Effector memory CD4-positive, alpha-beta T cell (primary cell): ENCODE measurements at regions not wholly inside any gene's neighbourhood (a gene's known extent, or its start where the extent isn't known, plus 50 kb on each side); places are given as distances from the start of the nearest gene placed in this dataset.

Source experiments
- DNase-seq, 3 donors: peaks; one replicate each; pipeline ENCODE4 v3.0.0-alpha.2; 2020
- H3K27ac ChIP-seq: 2 replicates; pipeline ENCODE4 v1.7.0; 2013; ENCODE audit warnings: mild to moderate bottlenecking, low read length, moderate library complexity; ENCODE audit not compliant: insufficient read depth, poor library complexity, severe bottlenecking
- H3K27me3 ChIP-seq: replicated peaks from 2 replicates; pipeline ENCODE4 v1.7.0; 2013; ENCODE audit warnings: mild to moderate bottlenecking, low read length; ENCODE audit not compliant: insufficient read depth, control insufficient read depth, poor library complexity, severe bottlenecking
- H3K36me3 ChIP-seq: 2 replicates; pipeline ENCODE4 v1.7.0; 2013; ENCODE audit warnings: mild to moderate bottlenecking, low read length, moderate library complexity; ENCODE audit not compliant: control insufficient read depth, insufficient read depth
- H3K4me1 ChIP-seq: 2 replicates; pipeline ENCODE4 v1.7.0; 2013; ENCODE audit warnings: low read length, mild to moderate bottlenecking; ENCODE audit not compliant: control insufficient read depth, insufficient read depth, poor library complexity, severe bottlenecking
- H3K4me3 ChIP-seq: 2 replicates; pipeline ENCODE4 v1.7.0; 2013; ENCODE audit warnings: low read length, low read depth, mild to moderate bottlenecking; ENCODE audit not compliant: insufficient read depth, poor library complexity, severe bottlenecking
- H3K9me3 ChIP-seq: 2 replicates; pipeline ENCODE4 v1.7.0; 2013; ENCODE audit warnings: mild to moderate bottlenecking, low read length, moderate library complexity; ENCODE audit not compliant: control insufficient read depth

GRCh38 chr16:52851211-52851740 is 201.4 kb downstream of the CHD9NB start:
- no peaks in the 10 kb centered on the region for H3K36me3 ChIP-seq
- no peak for DNase-seq
- no peaks in the 10 kb centered on the region for H3K27me3 ChIP-seq
- H3K4me1 ChIP-seq: no peaks in the 10 kb centered on the region
- no peaks in the 10 kb centered on the region for H3K9me3 ChIP-seq
- H3K27ac ChIP-seq: no peak overlapping the region
- H3K4me3 ChIP-seq: no peak overlapping the region

GRCh38 chr16:52843381-52843780 is 209.3 kb downstream of the CHD9NB start:
- no peak for DNase-seq
- Histone ChIP-seq H3K27ac (no peak overlapping the region), H3K4me3 (no peak overlapping the region), H3K27me3 (no peaks in the 10 kb centered on the region), H3K9me3 (no peaks in the 10 kb centered on the region), H3K36me3 (no peaks in the 10 kb centered on the region), H3K4me1 (no peaks in the 10 kb centered on the region)

GRCh38 chr16:52837251-52837650 is 215.4 kb downstream of the CHD9NB start:
- Histone ChIP-seq H3K27me3 (no peaks in the 10 kb centered on the region), H3K4me1 (no peaks in the 10 kb centered on the region), H3K9me3 (no peaks in the 10 kb centered on the region), H3K4me3 (no peak overlapping the region), H3K27ac (no peak overlapping the region), H3K36me3 (no peaks in the 10 kb centered on the region)
- DNase-seq: no peak

GRCh38 chr16:52834736-52835465 is 217.8 kb downstream of the CHD9NB start:
- no peak for DNase-seq
- Histone ChIP-seq H3K27me3 (no peaks in the 10 kb centered on the region), H3K36me3 (no peaks in the 10 kb centered on the region), H3K4me3 (no peak overlapping the region), H3K9me3 (no peaks in the 10 kb centered on the region), H3K27ac (no peak overlapping the region), H3K4me1 (no peaks in the 10 kb centered on the region)

GRCh38 chr16:52832771-52833170 is 219.9 kb downstream of the CHD9NB start:
- no peaks in the 10 kb centered on the region for H3K27me3 ChIP-seq
- H3K4me1 ChIP-seq: no peaks in the 10 kb centered on the region
- no peak for DNase-seq
- no peak overlapping the region for H3K4me3 ChIP-seq
- no peak overlapping the region for H3K27ac ChIP-seq
- no peaks in the 10 kb centered on the region for H3K9me3 ChIP-seq
- H3K36me3 ChIP-seq: no peaks in the 10 kb centered on the region

- no peaks in the 10 kb centered on the region for H3K4me1 ChIP-seq
- H3K36me3 ChIP-seq: no peaks in the 10 kb centered on the region
- DNase-seq: no peak
- H3K27ac ChIP-seq: no peak overlapping the region
- H3K9me3 ChIP-seq: no peaks in the 10 kb centered on the region
- no peak overlapping the region for H3K4me3 ChIP-seq
- no peaks in the 10 kb centered on the region for H3K27me3 ChIP-seq
These were observed 225.2 kb downstream of the CHD9NB start for GRCh38 chr16:52827456-52827855.

GRCh38 chr16:52825892-52826291 is 226.8 kb downstream of the CHD9NB start:
- no peak for DNase-seq
- Histone ChIP-seq H3K4me3 (no peak overlapping the region), H3K36me3 (no peaks in the 10 kb centered on the region), H3K4me1 (no peaks in the 10 kb centered on the region), H3K27ac (no peak overlapping the region), H3K9me3 (no peaks in the 10 kb centered on the region), H3K27me3 (no peaks in the 10 kb centered on the region)

- no peak overlapping the region for H3K4me3 ChIP-seq
- peaks cover 3% of the 10 kb centered on the region for H3K9me3 ChIP-seq
These were observed 232.9 kb downstream of the CHD9NB start for GRCh38 chr16:52819808-52820207.

GRCh38 chr16:52819405-52819804 is 233.3 kb downstream of the CHD9NB start:
- H3K36me3 ChIP-seq: no peaks in the 10 kb centered on the region
- H3K27me3 ChIP-seq: no peaks in the 10 kb centered on the region
- no peaks in the 10 kb centered on the region for H3K4me1 ChIP-seq
- peaks cover 3% of the 10 kb centered on the region for H3K9me3 ChIP-seq
- H3K27ac ChIP-seq: no peak overlapping the region
- H3K4me3 ChIP-seq: no peak overlapping the region
- DNase-seq: no peak

More at GRCh38 chr16:52819808-52820207, 232.9 kb downstream of the CHD9NB start:
- no peak for DNase-seq
- H3K27me3 ChIP-seq: no peaks in the 10 kb centered on the region
- H3K36me3 ChIP-seq: no peaks in the 10 kb centered on the region
- no peak overlapping the region for H3K27ac ChIP-seq
- no peaks in the 10 kb centered on the region for H3K4me1 ChIP-seq

- Histone ChIP-seq H3K4me3 (no peak overlapping the region), H3K27ac (no peak overlapping the region), H3K4me1 (no peaks in the 10 kb centered on the region), H3K36me3 (no peaks in the 10 kb centered on the region), H3K9me3 (peaks cover 3% of the 10 kb centered on the region), H3K27me3 (no peaks in the 10 kb centered on the region)
- DNase-seq: no peak
These were observed 235.0 kb downstream of the CHD9NB start for GRCh38 chr16:52817696-52818095.
